ENCODE measurements at regions not wholly inside any gene's neighbourhood (a gene's known extent, or its start where the extent isn't known, plus 50 kb on each side); places are given as distances from the start of the nearest gene placed in this dataset.
"Not testable (repeated sequence)": the region's sequence is repeated elsewhere in the genome, so short reads cannot be mapped to it uniquely, and the experiment has no call there.

- DNase-seq: no peak
These were observed 236.9 kb downstream of the BCAS1 start for GRCh38 chr20:53833333-53834061.

GRCh38 chr20:53832499-53832898 is 237.9 kb downstream of the BCAS1 start:
- no peak for DNase-seq

- DNase-seq: no peak
These were observed 238.2 kb upstream of the ZNF217 start for GRCh38 chr20:53831812-53832211.

GRCh38 chr20:53831228-53831627 is 237.6 kb upstream of the ZNF217 start:
- DNase-seq: no peak

- no peak for DNase-seq
These were observed 236.3 kb upstream of the ZNF217 start for GRCh38 chr20:53829724-53830521.

GRCh38 chr20:53829255-53829723 is 235.7 kb upstream of the ZNF217 start:
- no peak for DNase-seq

- DNase-seq: no peak
These were observed 235.1 kb upstream of the ZNF217 start for GRCh38 chr20:53828682-53829254.

GRCh38 chr20:53828088-53828681 is 234.5 kb upstream of the ZNF217 start:
- no peak for DNase-seq

GRCh38 chr20:53827292-53828087 is 233.9 kb upstream of the ZNF217 start:
- DNase-seq: no peak

- no peak for DNase-seq
These were observed 233.1 kb upstream of the ZNF217 start for GRCh38 chr20:53826597-53827291.

- no peak for DNase-seq
These were observed 232.5 kb upstream of the ZNF217 start for GRCh38 chr20:53826090-53826489.

GRCh38 chr20:53825282-53825681 is 231.6 kb upstream of the ZNF217 start:
- DNase-seq: no peak

GRCh38 chr20:53824779-53825178 is 231.1 kb upstream of the ZNF217 start:
- DNase-seq: no peak

GRCh38 chr20:53823121-53823764 is 229.6 kb upstream of the ZNF217 start:
- DNase-seq: no peak

- DNase-seq: no peak
These were observed 228.9 kb upstream of the ZNF217 start for GRCh38 chr20:53822534-53822933.

- no peak for DNase-seq
These were observed 226.4 kb upstream of the ZNF217 start for GRCh38 chr20:53819973-53820451.

- DNase-seq: no peak
These were observed 225.0 kb upstream of the ZNF217 start for GRCh38 chr20:53818457-53819177.

- not testable (repeated sequence) for DNase-seq
These were observed 223.9 kb upstream of the ZNF217 start for GRCh38 chr20:53817513-53817912.

GRCh38 chr20:53816872-53817398 is 223.3 kb upstream of the ZNF217 start:
- DNase-seq: no peak

GRCh38 chr20:53815509-53815908 is 221.9 kb upstream of the ZNF217 start:
- no peak for DNase-seq

Measured in NCI-H2107 (cell line).